Nephron (organoid): ENCODE measurements at regions not wholly inside any gene's neighbourhood (a gene's known extent, or its start where the extent isn't known, plus 50 kb on each side); places are given as distances from the start of the nearest gene placed in this dataset.
"Not testable (repeated sequence)": the region's sequence is repeated elsewhere in the genome, so short reads cannot be mapped to it uniquely, and the experiment has no call there.

Source experiments
- H3K27ac Mint-ChIP-seq, 3 experiments: 2 replicates each; pipeline ENCODE4 v1.8.0; 2020; ENCODE audit warnings: mixed read lengths in 3 of 3, mild to moderate bottlenecking in 2 of 3, moderate library complexity in 1 of 3
- H3K27me3 Mint-ChIP-seq: 2 replicates; pipeline ENCODE4 v1.8.0; 2021; ENCODE audit warnings: low read depth, mild to moderate bottlenecking, moderate library complexity, mixed read lengths
- H3K36me3 Mint-ChIP-seq: 2 replicates; pipeline ENCODE4 v1.8.0; 2020; ENCODE audit warnings: low read depth, mixed read lengths
- H3K4me1 Mint-ChIP-seq: 2 replicates; pipeline ENCODE4 v1.8.0; 2020; ENCODE audit warnings: mixed read lengths
- H3K4me3 Mint-ChIP-seq, 3 experiments: 2 replicates each; pipeline ENCODE4 v1.8.0; 2020; ENCODE audit warnings: mild to moderate bottlenecking in 3 of 3, mixed read lengths in 3 of 3, moderate library complexity in 2 of 3
- H3K9me3 Mint-ChIP-seq: 2 replicates; pipeline ENCODE4 v1.8.0; 2020; ENCODE audit warnings: mixed read lengths
- CTCF ChIP-seq, 3 experiments: fragments of 200-600 bp; sonication (generic); IDR thresholded peaks; one replicate each; pipeline ENCODE4 v1.5.0; 2021; ENCODE audit warnings: antibody characterized with exemption in 3 of 3; ENCODE audit not compliant: unreplicated experiment in 3 of 3

- Mint-ChIP-seq H3K9me3 (peaks cover 51% of the 10 kb centered on the region), H3K36me3 (peaks cover 38% of the 10 kb centered on the region)
- not testable (repeated sequence) for H3K4me3 Mint-ChIP-seq, H3K4me1 Mint-ChIP-seq, H3K27ac Mint-ChIP-seq, H3K27me3 Mint-ChIP-seq
These were observed 53.6 kb upstream of the MAPK10 start for GRCh38 chr4:86413426-86413825.

GRCh38 chr4:86414686-86415085, 54.8 kb upstream of the MAPK10 start:
- Mint-ChIP-seq H3K4me1 (peaks cover 8% of the 10 kb centered on the region), H3K27ac (no peak overlapping the region), H3K9me3 (peaks cover 40% of the 10 kb centered on the region), H3K27me3 (peaks cover 4% of the 10 kb centered on the region), H3K4me3 (no peak overlapping the region), H3K36me3 (peaks cover 38% of the 10 kb centered on the region)
- no peak for TF ChIP-seq CTCF (IDR thresholded peaks at IDR 0.05; ENCODE audit: unreplicated experiment in 3 of 3)

GRCh38 chr4:86416081-86416480, 56.2 kb upstream of the MAPK10 start:
- H3K27ac Mint-ChIP-seq = no peak overlapping the region
- peaks cover 4% of the 10 kb centered on the region for H3K27me3 Mint-ChIP-seq
- peaks cover 28% of the 10 kb centered on the region for H3K9me3 Mint-ChIP-seq
- TF ChIP-seq CTCF (IDR thresholded peaks at IDR 0.05; ENCODE audit: unreplicated experiment in 3 of 3) = no peak
- H3K36me3 Mint-ChIP-seq = peaks cover 32% of the 10 kb centered on the region
- no peak overlapping the region for H3K4me3 Mint-ChIP-seq
- H3K4me1 Mint-ChIP-seq = peaks cover 8% of the 10 kb centered on the region

GRCh38 chr4:86421461-86421860, 61.6 kb upstream of the MAPK10 start:
- Mint-ChIP-seq H3K27ac (no peak overlapping the region), H3K4me1 (peaks cover 5% of the 10 kb centered on the region), H3K9me3 (no peaks in the 10 kb centered on the region), H3K36me3 (no peaks in the 10 kb centered on the region), H3K4me3 (no peak overlapping the region), H3K27me3 (no peaks in the 10 kb centered on the region)
- no peak for TF ChIP-seq CTCF (IDR thresholded peaks at IDR 0.05; ENCODE audit: unreplicated experiment in 3 of 3)

GRCh38 chr4:86431543-86432116, 71.8 kb upstream of the MAPK10 start:
- TF ChIP-seq CTCF (IDR thresholded peaks at IDR 0.05; ENCODE audit: unreplicated experiment in 3 of 3) = no peak
- Mint-ChIP-seq H3K36me3 (peaks cover 7% of the 10 kb centered on the region), H3K4me1 (no peaks in the 10 kb centered on the region), H3K27me3 (peaks cover 4% of the 10 kb centered on the region), H3K9me3 (no peaks in the 10 kb centered on the region), H3K27ac (no peak overlapping the region), H3K4me3 (no peak overlapping the region)

GRCh38 chr4:86432559-86433134, 72.8 kb upstream of the MAPK10 start:
- no peaks in the 10 kb centered on the region for H3K9me3 Mint-ChIP-seq
- no peak for TF ChIP-seq CTCF (IDR thresholded peaks at IDR 0.05; ENCODE audit: unreplicated experiment in 3 of 3)
- peaks cover 4% of the 10 kb centered on the region for H3K27me3 Mint-ChIP-seq
- no peaks in the 10 kb centered on the region for H3K4me1 Mint-ChIP-seq
- no peak overlapping the region for H3K27ac Mint-ChIP-seq
- H3K36me3 Mint-ChIP-seq = peaks cover 3% of the 10 kb centered on the region
- H3K4me3 Mint-ChIP-seq = no peak overlapping the region
